ENCODE measurements at regions not wholly inside any gene's neighbourhood (a gene's known extent, or its start where the extent isn't known, plus 50 kb on each side); places are given as distances from the start of the nearest gene placed in this dataset.

- no peak overlapping the region for H3K4me3 Mint-ChIP-seq (ENCODE audit: unreplicated experiment)
- H3K36me3 Mint-ChIP-seq (ENCODE audit: unreplicated experiment) = peaks cover 7% of the 10 kb centered on the region
- H3K27me3 Mint-ChIP-seq (ENCODE audit: unreplicated experiment) = peaks cover 7% of the 10 kb centered on the region
- no peak for DNase-seq
- peaks cover 2% of the 10 kb centered on the region for H3K4me1 Mint-ChIP-seq (ENCODE audit: low read depth, unreplicated experiment)
- peaks cover 3% of the 10 kb centered on the region for H3K9me3 Mint-ChIP-seq (ENCODE audit: unreplicated experiment)
- TF ChIP-seq CTCF (IDR thresholded peaks at IDR 0.05; ENCODE audit: partially characterized antibody, unreplicated experiment) = no peak
- H3K27ac Mint-ChIP-seq (ENCODE audit: unreplicated experiment) = no peak overlapping the region
These were observed 69.7 kb downstream of the PSMB1 start for GRCh38 chr6:170483413-170483812.

- Mint-ChIP-seq H3K36me3 (ENCODE audit: unreplicated experiment) (peaks cover 12% of the 10 kb centered on the region), H3K4me3 (ENCODE audit: unreplicated experiment) (no peak overlapping the region), H3K27me3 (ENCODE audit: unreplicated experiment) (peaks cover 6% of the 10 kb centered on the region), H3K9me3 (ENCODE audit: unreplicated experiment) (peaks cover 3% of the 10 kb centered on the region), H3K27ac (ENCODE audit: unreplicated experiment) (no peak overlapping the region), H3K4me1 (ENCODE audit: low read depth, unreplicated experiment) (peaks cover 2% of the 10 kb centered on the region)
- TF ChIP-seq CTCF (IDR thresholded peaks at IDR 0.05; ENCODE audit: partially characterized antibody, unreplicated experiment) = no peak
- no peak for DNase-seq
These were observed 72.9 kb downstream of the PSMB1 start for GRCh38 chr6:170480050-170480692.

- no peak for TF ChIP-seq CTCF (IDR thresholded peaks at IDR 0.05; ENCODE audit: partially characterized antibody, unreplicated experiment)
- peaks cover 7% of the 10 kb centered on the region for H3K27me3 Mint-ChIP-seq (ENCODE audit: unreplicated experiment)
- peaks cover 19% of the 10 kb centered on the region for H3K4me1 Mint-ChIP-seq (ENCODE audit: low read depth, unreplicated experiment)
- no peak overlapping the region for H3K4me3 Mint-ChIP-seq (ENCODE audit: unreplicated experiment)
- no peak for DNase-seq
- peaks cover 5% of the 10 kb centered on the region for H3K36me3 Mint-ChIP-seq (ENCODE audit: unreplicated experiment)
- H3K27ac Mint-ChIP-seq (ENCODE audit: unreplicated experiment) = no peak overlapping the region
- peaks cover 11% of the 10 kb centered on the region for H3K9me3 Mint-ChIP-seq (ENCODE audit: unreplicated experiment)
These were observed 76.7 kb downstream of the PSMB1 start for GRCh38 chr6:170476360-170476759.

GRCh38 chr6:170475118-170475517 is 78.0 kb downstream of the PSMB1 start:
- Mint-ChIP-seq H3K9me3 (ENCODE audit: unreplicated experiment) (peaks cover 12% of the 10 kb centered on the region), H3K27ac (ENCODE audit: unreplicated experiment) (no peak overlapping the region), H3K4me1 (ENCODE audit: low read depth, unreplicated experiment) (peaks cover 27% of the 10 kb centered on the region), H3K27me3 (ENCODE audit: unreplicated experiment) (peaks cover 7% of the 10 kb centered on the region), H3K36me3 (ENCODE audit: unreplicated experiment) (peaks cover 5% of the 10 kb centered on the region), H3K4me3 (ENCODE audit: unreplicated experiment) (no peak overlapping the region)
- TF ChIP-seq CTCF (IDR thresholded peaks at IDR 0.05; ENCODE audit: partially characterized antibody, unreplicated experiment) = no peak
- no peak for DNase-seq

GRCh38 chr6:170473801-170474200 is 79.3 kb downstream of the PSMB1 start:
- H3K27me3 Mint-ChIP-seq (ENCODE audit: unreplicated experiment) = peaks cover 7% of the 10 kb centered on the region
- H3K9me3 Mint-ChIP-seq (ENCODE audit: unreplicated experiment) = peaks cover 11% of the 10 kb centered on the region
- DNase-seq = no peak
- TF ChIP-seq CTCF (IDR thresholded peaks at IDR 0.05; ENCODE audit: partially characterized antibody, unreplicated experiment) = no peak
- H3K36me3 Mint-ChIP-seq (ENCODE audit: unreplicated experiment) = peaks cover 5% of the 10 kb centered on the region
- peaks cover 27% of the 10 kb centered on the region for H3K4me1 Mint-ChIP-seq (ENCODE audit: low read depth, unreplicated experiment)
- H3K4me3 Mint-ChIP-seq (ENCODE audit: unreplicated experiment) = no peak overlapping the region
- no peak overlapping the region for H3K27ac Mint-ChIP-seq (ENCODE audit: unreplicated experiment)

Data from glutamatergic neuron (in vitro differentiated cells).